Adrenal gland (tissue), 9 donors: ENCODE measurements at regions not wholly inside any gene's neighbourhood (a gene's known extent, or its start where the extent isn't known, plus 50 kb on each side); places are given as distances from the start of the nearest gene placed in this dataset.

Experiments
- DNase-seq, 7 donors: peaks; one replicate each; pipeline ENCODE4 v3.0.0-alpha.2; 2019 to 2020
- H3K27ac ChIP-seq, 5 donors: fragments of 200-600 bp; sonication (generic) in 4 of 5; 1 replicate in 3 of 5; 2 replicates in 2 of 5; pipeline versions ENCODE4 v1.5.1 to v1.8.0; 2016 to 2020; ENCODE audit warnings: mild to moderate bottlenecking in 1 of 5
- H3K27me3 ChIP-seq: fragments of 200-600 bp; 2 replicates; pipeline ENCODE4 v1.8.0; 2021
- H3K36me3 ChIP-seq, 2 donors: fragments of 200-600 bp; replicated peaks in 1 of 2; 1 replicate in 1 of 2; 2 replicates in 1 of 2; pipeline versions ENCODE4 v1.5.1 to v1.8.0; 2018 to 2022
- H3K4me1 ChIP-seq, 2 donors: fragments of 200-600 bp; replicated peaks in 1 of 2; 1 replicate in 1 of 2; 2 replicates in 1 of 2; pipeline versions ENCODE4 v1.5.1 to v1.8.0; 2018 to 2021
- H3K4me3 ChIP-seq, 4 donors: fragments of 200-600 bp; sonication (generic) in 3 of 4; one replicate each; pipeline ENCODE4 v1.5.1; 2016 to 2018
- H3K9me3 ChIP-seq, 3 donors: fragments of 200-600 bp; sonication (generic) in 1 of 3; replicated peaks in 1 of 3; 1 replicate in 2 of 3; 2 replicates in 1 of 3; pipeline versions ENCODE4 v1.5.1 to v1.8.0; 2016 to 2021
- POLR2A ChIP-seq, 2 donors: fragments of 450-650 bp; IDR thresholded peaks; one replicate each; pipeline ENCODE4 v1.6.1; 2017; ENCODE audit warnings: antibody characterized with exemption in 2 of 2, mild to moderate bottlenecking in 2 of 2, moderate library complexity in 1 of 2
- WGBS, 4 donors: extraction: QIAGEN DNeasy Blood & Tissue Kit in 2 of 4; methylation state at CpG; one replicate each; pipeline versions ENCODE4 v1.1.5 to v1.1.7; 2013 to 2017; 5-methylcytosine and 5-hydroxymethylcytosine counted together
- intact Hi-C, 2 donors: fragments of 100-400 bp; cut with DNase I; formaldehyde crosslinking; loops; one replicate each; pipeline versions ENCODE4 v1.14.1 to v1.15.0; 2022 to 2023
- TF ChIP-seq, protein P1 (sequence below), 6 experiments: fragments of 450-650 bp in 4 of 6; fragments of 200-600 bp in 2 of 6; sonication (generic) in 1 of 6; IDR thresholded peaks; 1 replicate in 5 of 6; 2 replicates in 1 of 6; pipeline versions ENCODE4 v1.5.1 to v1.8.0; 2016 to 2021; ENCODE audit warnings: antibody characterized with exemption in 6 of 6, mild to moderate bottlenecking in 2 of 6, moderate library complexity in 1 of 6
- donor health status: healthy with polysubstance abuse.
- donor health status: Bipolar disorder and iron deficiency.
- donor health status: DM: yes; HTN: yes; CAD: no.
- donor health status: DM: no; HTN: no; CAD: no.
- donor health status: DM: no; HTN: no; CAD: no.

DNA sequence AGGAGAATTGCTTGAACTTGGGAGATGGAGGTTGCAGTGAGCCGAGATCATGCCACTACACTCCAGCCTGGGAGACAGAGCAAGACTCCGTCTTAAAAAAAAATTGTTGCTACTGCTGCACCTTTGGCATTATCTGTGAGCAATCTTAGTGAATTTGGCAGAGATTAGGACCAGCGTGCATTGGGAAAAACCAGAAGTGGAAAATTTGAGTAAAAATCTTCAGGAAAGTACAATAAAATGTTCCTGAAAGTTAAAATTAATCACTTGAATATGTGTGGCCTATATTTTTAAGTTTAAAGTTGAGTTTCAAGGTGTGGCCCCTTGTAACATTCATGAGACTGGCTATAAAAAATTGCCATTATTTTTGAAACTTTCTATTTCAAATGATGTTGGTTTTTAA, 85.1 kb downstream of the SPRY1 start:
- no peaks in the 10 kb centered on the region for H3K9me3 ChIP-seq
- no peaks in the 10 kb centered on the region for H3K4me1 ChIP-seq
- no peak for DNase-seq
- H3K27ac ChIP-seq, result no peak overlapping the region
- intact Hi-C loops, result no loop called here
- no peaks in the 10 kb centered on the region for H3K36me3 ChIP-seq
- TF ChIP-seq POLR2A (IDR thresholded peaks at IDR 0.05), result no peak
- TF ChIP-seq, protein P1, sequence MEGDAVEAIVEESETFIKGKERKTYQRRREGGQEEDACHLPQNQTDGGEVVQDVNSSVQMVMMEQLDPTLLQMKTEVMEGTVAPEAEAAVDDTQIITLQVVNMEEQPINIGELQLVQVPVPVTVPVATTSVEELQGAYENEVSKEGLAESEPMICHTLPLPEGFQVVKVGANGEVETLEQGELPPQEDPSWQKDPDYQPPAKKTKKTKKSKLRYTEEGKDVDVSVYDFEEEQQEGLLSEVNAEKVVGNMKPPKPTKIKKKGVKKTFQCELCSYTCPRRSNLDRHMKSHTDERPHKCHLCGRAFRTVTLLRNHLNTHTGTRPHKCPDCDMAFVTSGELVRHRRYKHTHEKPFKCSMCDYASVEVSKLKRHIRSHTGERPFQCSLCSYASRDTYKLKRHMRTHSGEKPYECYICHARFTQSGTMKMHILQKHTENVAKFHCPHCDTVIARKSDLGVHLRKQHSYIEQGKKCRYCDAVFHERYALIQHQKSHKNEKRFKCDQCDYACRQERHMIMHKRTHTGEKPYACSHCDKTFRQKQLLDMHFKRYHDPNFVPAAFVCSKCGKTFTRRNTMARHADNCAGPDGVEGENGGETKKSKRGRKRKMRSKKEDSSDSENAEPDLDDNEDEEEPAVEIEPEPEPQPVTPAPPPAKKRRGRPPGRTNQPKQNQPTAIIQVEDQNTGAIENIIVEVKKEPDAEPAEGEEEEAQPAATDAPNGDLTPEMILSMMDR (IDR thresholded peaks at IDR 0.05), result no peak
- H3K4me3 ChIP-seq, result no peak overlapping the region
- no peaks in the 10 kb centered on the region for H3K27me3 ChIP-seq
- 83 to 94% (median 88%) methylated on average over 3 of the region's 3 CpGs for WGBS, 4 donors

DNA sequence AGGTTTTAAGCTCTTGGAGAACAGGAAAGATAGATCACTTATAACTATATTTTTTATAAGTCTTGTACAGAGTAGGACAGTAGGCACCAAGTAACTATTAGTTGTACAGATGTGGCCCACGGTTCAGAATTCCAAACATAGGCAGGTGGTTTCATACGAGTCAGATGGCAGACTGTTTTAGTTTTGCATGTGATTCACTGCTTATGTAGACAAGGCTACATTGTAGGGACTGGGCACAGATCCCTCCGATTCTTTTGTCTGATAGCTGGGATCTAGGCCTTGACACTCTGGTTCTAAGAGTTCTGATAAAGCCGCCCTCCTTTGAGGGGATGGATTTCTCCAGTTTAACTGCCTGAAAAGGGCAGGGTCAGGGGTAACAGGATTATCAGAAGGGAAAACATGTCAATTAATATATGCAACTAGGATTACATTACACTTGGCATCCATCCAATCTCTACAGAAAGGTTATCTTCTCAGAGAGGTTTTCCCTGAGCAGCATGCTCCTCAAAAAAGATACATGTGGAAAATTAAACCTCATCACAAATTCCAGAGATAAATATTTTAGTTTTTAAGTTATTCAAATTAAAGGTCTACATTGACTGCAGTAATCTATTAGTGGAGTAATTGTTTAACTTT, 87.8 kb downstream of the SPRY1 start:
- H3K36me3 ChIP-seq, result no peaks in the 10 kb centered on the region
- no peak for DNase-seq
- H3K4me1 ChIP-seq, result no peaks in the 10 kb centered on the region
- 32 to 58% (median 47%) methylated on average over 4 of the region's 4 CpGs for WGBS, 4 donors
- no peaks in the 10 kb centered on the region for H3K27me3 ChIP-seq
- TF ChIP-seq POLR2A (IDR thresholded peaks at IDR 0.05), result no peak
- TF ChIP-seq, protein P1 (IDR thresholded peaks at IDR 0.05), result no peak
- no peak overlapping the region for H3K4me3 ChIP-seq
- intact Hi-C loops, result no loop called here
- no peaks in the 10 kb centered on the region for H3K9me3 ChIP-seq
- H3K27ac ChIP-seq, result no peak overlapping the region

DNA sequence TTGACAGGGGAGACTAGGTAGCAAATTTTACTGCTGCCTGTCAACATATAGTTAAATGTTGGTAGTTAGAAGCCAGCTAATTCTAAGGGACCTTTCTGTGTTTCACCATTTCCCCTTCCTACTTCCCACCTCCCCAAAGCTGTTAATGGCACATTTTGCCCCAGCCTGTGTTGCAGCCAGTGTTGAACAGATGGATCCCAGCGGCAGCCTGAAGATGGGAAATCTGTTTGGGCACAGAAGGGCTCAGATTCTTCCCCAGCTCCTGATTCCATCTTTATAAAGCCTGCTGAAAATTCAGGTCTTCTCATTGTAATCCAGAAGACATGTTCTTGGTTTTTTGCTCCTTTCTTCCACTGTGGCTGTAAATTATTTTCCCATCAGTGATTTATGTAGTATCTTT, 89.0 kb downstream of the SPRY1 start:
- intact Hi-C loops, result no loop called here
- Histone ChIP-seq H3K4me3 (no peak overlapping the region), H3K27me3 (no peaks in the 10 kb centered on the region), H3K36me3 (no peaks in the 10 kb centered on the region), H3K27ac (no peak overlapping the region), H3K9me3 (no peaks in the 10 kb centered on the region), H3K4me1 (no peaks in the 10 kb centered on the region)
- TF ChIP-seq, protein P1 (IDR thresholded peaks at IDR 0.05), result no peak
- no peak for TF ChIP-seq POLR2A (IDR thresholded peaks at IDR 0.05)
- WGBS, 4 donors, result 86 to 92% (median 90%) methylated on average over 1 of the region's 1 CpG
- no peak for DNase-seq

DNA sequence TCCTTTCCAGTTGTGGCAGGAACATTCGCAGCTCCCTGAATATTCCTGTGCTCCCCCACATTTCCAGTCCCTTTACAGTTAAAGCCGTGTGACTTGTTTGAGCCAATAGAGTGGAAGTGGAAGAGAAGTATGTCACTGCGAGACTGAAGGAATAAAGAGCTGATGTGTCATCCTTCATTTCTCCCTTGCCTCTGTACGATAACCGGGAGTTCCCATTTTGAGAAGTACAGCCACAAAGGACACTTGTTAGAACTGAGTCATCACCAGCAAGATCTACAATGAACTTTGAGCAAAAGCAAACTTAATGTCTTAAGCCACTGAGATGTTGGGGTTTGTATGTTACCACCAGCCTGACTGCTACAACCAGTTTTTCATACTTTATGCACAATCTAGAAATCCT, 92.3 kb downstream of the SPRY1 start:
- H3K4me1 ChIP-seq, result no peaks in the 10 kb centered on the region
- intact Hi-C loops, result no loop called here
- no peak for DNase-seq
- H3K4me3 ChIP-seq, result no peak overlapping the region
- no peaks in the 10 kb centered on the region for H3K9me3 ChIP-seq
- no peak overlapping the region for H3K27ac ChIP-seq
- TF ChIP-seq, protein P1 (IDR thresholded peaks at IDR 0.05), result no peak
- TF ChIP-seq POLR2A (IDR thresholded peaks at IDR 0.05), result no peak
- H3K36me3 ChIP-seq, result no peaks in the 10 kb centered on the region
- no peaks in the 10 kb centered on the region for H3K27me3 ChIP-seq
- 45 to 60% (median 52%) methylated on average over 5 of the region's 5 CpGs for WGBS, 4 donors
